ENCODE measurements at regions not wholly inside any gene's neighbourhood (a gene's known extent, or its start where the extent isn't known, plus 50 kb on each side); places are given as distances from the start of the nearest gene placed in this dataset.

DNA sequence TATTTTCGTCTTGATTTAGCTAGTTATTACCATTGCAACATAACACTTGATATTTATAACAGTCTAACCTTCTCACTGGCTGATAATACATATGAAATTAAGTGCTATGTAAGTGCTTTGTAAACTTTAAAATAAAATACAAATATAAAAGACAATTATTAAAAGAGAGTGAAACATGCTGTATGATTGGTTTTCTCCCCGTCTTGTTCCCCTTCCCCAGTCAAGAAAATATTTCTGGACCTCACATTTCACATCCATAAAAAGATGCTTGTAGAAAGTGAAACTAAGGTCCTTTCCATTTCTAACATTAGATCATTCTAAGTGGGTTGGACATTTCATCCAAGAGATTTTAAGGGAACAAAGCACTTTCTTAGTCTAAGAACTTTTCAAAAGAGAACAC lies 310.2 kb upstream of the LRATD1 start:
- H3K9me3 ChIP-seq (replicated peaks; ENCODE audit: control insufficient read depth, insufficient read depth, low read length), result peaks cover 4% of the 10 kb centered on the region
- H3K9me1 ChIP-seq (replicated peaks; ENCODE audit: control insufficient read depth, extremely low read depth, insufficient read depth, low read length), result no peaks in the 10 kb centered on the region
- no peak overlapping the region for H3K4me3 ChIP-seq (replicated peaks in 1 of 3; ENCODE audit: insufficient read depth in 1 of 3, low read depth in 1 of 3, low read length in 3 of 3)
- H3K9ac ChIP-seq (replicated peaks; ENCODE audit: extremely low read depth, insufficient read depth, low read length), result no peak overlapping the region
- no peak overlapping the region for H3K27ac ChIP-seq (ENCODE audit: insufficient read depth, low read depth, low read length)
- H2AFZ ChIP-seq (ENCODE audit: low read depth, low read length), result no peak overlapping the region
- H3K4me1 ChIP-seq (ENCODE audit: control insufficient read depth, extremely low read depth, insufficient read depth, low read length), result no peaks in the 10 kb centered on the region
- dilution Hi-C loops (cut with MboI; ENCODE audit: extremely low pct_ligation_motif_present, low sequenced_read_pairs) (no loop called here), intact Hi-C loops (cut with micrococcal nuclease) (no loop called here)
- POLR2A ChIA-PET, result no interaction called here
- no TSS peak for BruUV-seq (replicated peaks)
- CTCF ChIA-PET, result no interaction called here
- H4K20me1 ChIP-seq (replicated peaks; ENCODE audit: control insufficient read depth, extremely low read depth, insufficient read depth, low read length), result no peaks in the 10 kb centered on the region
- no peak for FAIRE-seq
- DNase-seq (ENCODE audit: low read depth, low spot score), result no peak
- no peaks in the 10 kb centered on the region for H3K27me3 ChIP-seq (ENCODE audit: control insufficient read depth in 2 of 2, insufficient read depth in 2 of 2, low read length in 2 of 2)
- TF ChIP-seq JUN (IDR thresholded peaks at IDR 0.05; ENCODE audit: borderline replicate concordance, insufficient read depth, insufficient read length, low read depth), result no peak
- TF ChIP-seq FOS (IDR thresholded peaks at IDR 0.05; ENCODE audit: borderline replicate concordance, insufficient read depth, low read length), result no peak
- no peak for TF ChIP-seq POLR2A (IDR thresholded peaks at IDR 0.05; ENCODE audit: low read depth, low read length)
- TF ChIP-seq, protein P1, sequence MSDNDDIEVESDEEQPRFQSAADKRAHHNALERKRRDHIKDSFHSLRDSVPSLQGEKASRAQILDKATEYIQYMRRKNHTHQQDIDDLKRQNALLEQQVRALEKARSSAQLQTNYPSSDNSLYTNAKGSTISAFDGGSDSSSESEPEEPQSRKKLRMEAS (IDR thresholded peaks at IDR 0.05; ENCODE audit: insufficient read depth, insufficient read length), result no peak
- no peak for TF ChIP-seq POLR2AphosphoS5 (IDR thresholded peaks at IDR 0.05; ENCODE audit: insufficient read depth, low read depth, low read length)
- TF ChIP-seq EZH2 (IDR thresholded peaks at IDR 0.05; ENCODE audit: borderline replicate concordance, low read depth, low read length, severe bottlenecking), result no peak
- TF ChIP-seq MYC (IDR thresholded peaks at IDR 0.05; ENCODE audit: low read depth, low read length), result no peak
- TF ChIP-seq, protein P2, sequence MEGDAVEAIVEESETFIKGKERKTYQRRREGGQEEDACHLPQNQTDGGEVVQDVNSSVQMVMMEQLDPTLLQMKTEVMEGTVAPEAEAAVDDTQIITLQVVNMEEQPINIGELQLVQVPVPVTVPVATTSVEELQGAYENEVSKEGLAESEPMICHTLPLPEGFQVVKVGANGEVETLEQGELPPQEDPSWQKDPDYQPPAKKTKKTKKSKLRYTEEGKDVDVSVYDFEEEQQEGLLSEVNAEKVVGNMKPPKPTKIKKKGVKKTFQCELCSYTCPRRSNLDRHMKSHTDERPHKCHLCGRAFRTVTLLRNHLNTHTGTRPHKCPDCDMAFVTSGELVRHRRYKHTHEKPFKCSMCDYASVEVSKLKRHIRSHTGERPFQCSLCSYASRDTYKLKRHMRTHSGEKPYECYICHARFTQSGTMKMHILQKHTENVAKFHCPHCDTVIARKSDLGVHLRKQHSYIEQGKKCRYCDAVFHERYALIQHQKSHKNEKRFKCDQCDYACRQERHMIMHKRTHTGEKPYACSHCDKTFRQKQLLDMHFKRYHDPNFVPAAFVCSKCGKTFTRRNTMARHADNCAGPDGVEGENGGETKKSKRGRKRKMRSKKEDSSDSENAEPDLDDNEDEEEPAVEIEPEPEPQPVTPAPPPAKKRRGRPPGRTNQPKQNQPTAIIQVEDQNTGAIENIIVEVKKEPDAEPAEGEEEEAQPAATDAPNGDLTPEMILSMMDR (IDR thresholded peaks at IDR 0.05; ENCODE audit: extremely low read depth in 1 of 2, insufficient read depth in 1 of 2, low read depth in 1 of 2, low read length in 2 of 2), result no peak
- TF ChIP-seq GATA2 (IDR thresholded peaks at IDR 0.05; ENCODE audit: insufficient read depth, insufficient read length, low read depth, low read length), result no peak
- no peak overlapping the region for H3K4me2 ChIP-seq (ENCODE audit: insufficient read depth, low read length)
- no peaks in the 10 kb centered on the region for H3K79me2 ChIP-seq (ENCODE audit: control insufficient read depth, insufficient read depth, low read length)
- H3K36me3 ChIP-seq (ENCODE audit: control insufficient read depth in 2 of 2, extremely low read depth in 1 of 2, insufficient read depth in 2 of 2, low read length in 2 of 2), result no peaks in the 10 kb centered on the region

All from endothelial cell of umbilical vein (primary cell).